GM19351 (cell line): ENCODE measurements at regions not wholly inside any gene's neighbourhood (a gene's known extent, or its start where the extent isn't known, plus 50 kb on each side); places are given as distances from the start of the nearest gene placed in this dataset.

Source experiments
- ATAC-seq: cut with Tn5 transposase; IDR thresholded peaks from one replicate; pipeline ENCODE4 v1.9.1; 2021; ENCODE audit warnings: mild to moderate bottlenecking, moderate library complexity; ENCODE audit not compliant: unreplicated experiment

GRCh38 chr14:58923751-58924405 lies 264.6 kb upstream of the DAAM1 start:
- ATAC-seq = no peak

GRCh38 chr14:58941629-58942028 lies 246.8 kb upstream of the DAAM1 start:
- ATAC-seq = no peak

- ATAC-seq = no peak
These were observed 246.0 kb upstream of the DAAM1 start for GRCh38 chr14:58942516-58942915.

- ATAC-seq = no peak
These were observed 244.0 kb upstream of the DAAM1 start for GRCh38 chr14:58944343-58944967.

GRCh38 chr14:58944968-58945356 lies 243.5 kb upstream of the DAAM1 start:
- ATAC-seq = no peak

GRCh38 chr14:58946431-58946830 lies 242.0 kb upstream of the DAAM1 start:
- ATAC-seq = no peak

- ATAC-seq = no peak
These were observed 241.3 kb upstream of the DAAM1 start for GRCh38 chr14:58947156-58947555.

GRCh38 chr14:58947814-58948445 lies 240.5 kb upstream of the DAAM1 start:
- ATAC-seq = no peak

- no peak for ATAC-seq
These were observed 237.9 kb upstream of the DAAM1 start for GRCh38 chr14:58950555-58950954.

GRCh38 chr14:58951143-58951542 lies 237.3 kb upstream of the DAAM1 start:
- ATAC-seq = no peak

GRCh38 chr14:58954052-58954451 lies 234.4 kb upstream of the DAAM1 start:
- ATAC-seq = peak; percentile 47

- peak; percentile 49 for ATAC-seq
These were observed 233.3 kb upstream of the DAAM1 start for GRCh38 chr14:58954901-58955861.

- ATAC-seq = no peak
These were observed 227.3 kb upstream of the DAAM1 start for GRCh38 chr14:58961045-58961731.

GRCh38 chr14:58963873-58964597 lies 224.4 kb upstream of the DAAM1 start:
- no peak for ATAC-seq

- ATAC-seq = no peak
These were observed 223.9 kb upstream of the DAAM1 start for GRCh38 chr14:58964598-58964928.

GRCh38 chr14:58965601-58966000 lies 222.9 kb upstream of the DAAM1 start:
- no peak for ATAC-seq

- no peak for ATAC-seq
These were observed 221.5 kb upstream of the DAAM1 start for GRCh38 chr14:58966997-58967396.

- no peak for ATAC-seq
These were observed 218.3 kb upstream of the DAAM1 start for GRCh38 chr14:58969951-58970751.
